PC-9 (cell line): ENCODE measurements at regions not wholly inside any gene's neighbourhood (a gene's known extent, or its start where the extent isn't known, plus 50 kb on each side); places are given as distances from the start of the nearest gene placed in this dataset.

ENCODE experiments used
- BruUV-seq: library from RNA; stranded (reverse); fragments of 400-500 nt; replicated peaks from 2 replicates; lab custom pipeline; 2021; lab: Mats Ljungman, UMichigan
- CTCF ChIA-PET: fragments of 300-600 bp; sonication (Branson Sonifier 250); formaldehyde crosslinking; loops from one replicate; lab custom pipeline; 2022; ENCODE audit warnings: antibody characterized with exemption; lab: Charles Lee
- POLR2A ChIA-PET: fragments of 300-600 bp; sonication (Branson Sonifier 250); formaldehyde crosslinking; loops from one replicate; lab custom pipeline; 2022; ENCODE audit warnings: antibody characterized with exemption; ENCODE audit not compliant: unreplicated experiment; lab: Charles Lee
- DNase-seq, 2 experiments: peaks; one replicate each; pipeline versions ENCODE4 v3.0.0 to v3.0.0-alpha.2; 2015 to 2022; ENCODE audit warnings: mixed read lengths in 1 of 2
- H2AFZ ChIP-seq: fragments of 200-600 bp; sonication (generic); 2 replicates; pipeline ENCODE4 v1.8.1; 2017; ENCODE audit warnings: antibody characterized with exemption
- H3F3A ChIP-seq: fragments of 200-600 bp; sonication (generic); 2 replicates; pipeline ENCODE4 v1.8.1; 2017; ENCODE audit warnings: antibody characterized with exemption, mild to moderate bottlenecking, low read depth; ENCODE audit not compliant: insufficient read depth
- H3K27ac ChIP-seq: fragments of 200-600 bp; sonication (generic); 2 replicates; pipeline ENCODE4 v1.6.1; 2016; ENCODE audit warnings: mixed run types
- H3K27me3 ChIP-seq: fragments of 200-600 bp; sonication (generic); 2 replicates; pipeline ENCODE4 v1.6.1; 2016; ENCODE audit warnings: low read depth, mixed run types; ENCODE audit not compliant: insufficient read depth
- H3K36me3 ChIP-seq: fragments of 200-600 bp; sonication (generic); 2 replicates; pipeline ENCODE4 v1.6.1; 2016; ENCODE audit warnings: low read depth, mixed run types
- H3K4me1 ChIP-seq: fragments of 200-600 bp; sonication (generic); replicated peaks from 2 replicates; pipeline ENCODE4 v1.6.1; 2016; ENCODE audit warnings: mixed run types; ENCODE audit not compliant: insufficient read depth
- H3K4me2 ChIP-seq: fragments of 200-600 bp; sonication (generic); 2 replicates; pipeline ENCODE4 v1.6.1; 2017; ENCODE audit warnings: mixed run types
- H3K4me3 ChIP-seq: fragments of 200-600 bp; sonication (generic); 2 replicates; pipeline ENCODE4 v1.6.1; 2016; ENCODE audit warnings: mixed run types
- H3K79me2 ChIP-seq: fragments of 200-600 bp; sonication (generic); 2 replicates; pipeline ENCODE4 v1.6.1; 2017; ENCODE audit warnings: low read depth, mixed run types
- H3K9me2 ChIP-seq: fragments of 200-600 bp; sonication (generic); 2 replicates; pipeline ENCODE4 v1.8.1; 2017; ENCODE audit warnings: mild to moderate bottlenecking; ENCODE audit not compliant: insufficient read depth
- H3K9me3 ChIP-seq: fragments of 200-600 bp; sonication (generic); 2 replicates; pipeline ENCODE4 v1.8.1; 2016; ENCODE audit warnings: low read depth; ENCODE audit not compliant: insufficient read depth
- H4K20me1 ChIP-seq: fragments of 200-600 bp; sonication (generic); 2 replicates; pipeline ENCODE4 v1.8.1; 2017; ENCODE audit not compliant: insufficient read depth
- CTCF ChIP-seq: fragments of 200-600 bp; sonication (generic); conservative IDR thresholded peaks from 2 replicates; pipeline ENCODE4 v1.6.1; 2017; ENCODE audit warnings: mixed run types, antibody characterized with exemption, mild to moderate bottlenecking, moderate library complexity
- EZH2 ChIP-seq: fragments of 200-600 bp; sonication (generic); IDR thresholded peaks from 2 replicates; pipeline ENCODE4 v1.8.0; 2017; ENCODE audit warnings: antibody characterized with exemption, low read depth
- intact Hi-C: fragments of 100-400 bp; cut with micrococcal nuclease; formaldehyde crosslinking; loops from one replicate; pipeline ENCODE4 v1.10.0; 2022; ENCODE audit not compliant: unreplicated experiment

GRCh38 chr16:62970851-62971250, 934.6 kb upstream of the CDH8 start:
- H3F3A ChIP-seq, result no peaks in the 10 kb centered on the region
- intact Hi-C loops, result no loop called here
- ChIA-PET CTCF (no interaction called here), POLR2A (no interaction called here)
- H3K27me3 ChIP-seq, result no peaks in the 10 kb centered on the region
- H3K9me3 ChIP-seq, result no peaks in the 10 kb centered on the region
- no peaks in the 10 kb centered on the region for H3K9me2 ChIP-seq
- no peak overlapping the region for H3K4me2 ChIP-seq
- no peaks in the 10 kb centered on the region for H3K4me1 ChIP-seq
- H3K4me3 ChIP-seq, result no peak overlapping the region
- H3K36me3 ChIP-seq, result no peaks in the 10 kb centered on the region
- TF ChIP-seq CTCF, result no peak
- no peak for TF ChIP-seq EZH2
- no peaks in the 10 kb centered on the region for H4K20me1 ChIP-seq
- BruUV-seq, result no TSS peak
- no peak overlapping the region for H3K27ac ChIP-seq
- no peaks in the 10 kb centered on the region for H3K79me2 ChIP-seq
- DNase-seq, result no peak
- H2AFZ ChIP-seq, result no peak overlapping the region

GRCh38 chr16:62969711-62970318, 933.6 kb upstream of the CDH8 start:
- CTCF ChIA-PET, result no interaction called here

GRCh38 chr16:62967611-62968010, 931.4 kb upstream of the CDH8 start:
- Histone ChIP-seq H3K4me3 (no peak overlapping the region), H3K4me1 (no peaks in the 10 kb centered on the region), H3K79me2 (no peaks in the 10 kb centered on the region), H3K9me2 (no peaks in the 10 kb centered on the region), H3K27me3 (no peaks in the 10 kb centered on the region), H4K20me1 (no peaks in the 10 kb centered on the region), H3K4me2 (no peak overlapping the region), H3K9me3 (no peaks in the 10 kb centered on the region), H3K36me3 (no peaks in the 10 kb centered on the region), H3F3A (no peaks in the 10 kb centered on the region), H2AFZ (no peak overlapping the region), H3K27ac (no peak overlapping the region)
- POLR2A ChIA-PET, result no interaction called here
- TF ChIP-seq EZH2 (no peak), CTCF (no peak)
- BruUV-seq, result no TSS peak
- DNase-seq, result no peak
- CTCF ChIA-PET, result interaction anchor here (0.7 kb wide), 1 partner anchor 46 kb away, joined by 5 read pairs; no protein-coding TSS in a partner anchor
- intact Hi-C loops, result no loop called here

More at GRCh38 chr16:62969711-62970318, 933.6 kb upstream of the CDH8 start:
- no peak for DNase-seq
- intact Hi-C loops, result no loop called here
- TF ChIP-seq EZH2 (no peak), CTCF (no peak)
- Histone ChIP-seq H3K36me3 (no peaks in the 10 kb centered on the region), H3K4me3 (no peak overlapping the region), H3K9me2 (no peaks in the 10 kb centered on the region), H3K27ac (no peak overlapping the region), H3K9me3 (no peaks in the 10 kb centered on the region), H3K4me1 (no peaks in the 10 kb centered on the region), H3F3A (no peaks in the 10 kb centered on the region), H3K27me3 (no peaks in the 10 kb centered on the region), H2AFZ (no peak overlapping the region), H3K79me2 (no peaks in the 10 kb centered on the region), H4K20me1 (no peaks in the 10 kb centered on the region), H3K4me2 (no peak overlapping the region)
- POLR2A ChIA-PET, result no interaction called here
- no TSS peak for BruUV-seq
